Ascending aorta (tissue), 2 donors: ENCODE measurements at regions not wholly inside any gene's neighbourhood (a gene's known extent, or its start where the extent isn't known, plus 50 kb on each side); places are given as distances from the start of the nearest gene placed in this dataset.

Experiments
- DNase-seq, 2 donors: peaks; one replicate each; pipeline ENCODE4 v3.0.0-alpha.2; 2019; ENCODE audit warnings: low spot score in 2 of 2
- H3K27ac ChIP-seq, 2 donors: fragments of 200-600 bp; sonication (generic); one replicate each; pipeline ENCODE4 v1.5.1; 2016 to 2017; ENCODE audit warnings: mild to moderate bottlenecking in 1 of 2
- H3K27me3 ChIP-seq: fragments of 200-600 bp; sonication (generic); one replicate; pipeline ENCODE4 v1.5.1; 2017
- H3K36me3 ChIP-seq, 2 donors: fragments of 200-600 bp; sonication (generic); one replicate each; pipeline ENCODE4 v1.5.1; 2016
- H3K4me1 ChIP-seq, 2 donors: fragments of 200-600 bp; sonication (generic); one replicate each; pipeline ENCODE4 v1.5.1; 2016 to 2017; ENCODE audit warnings: mild to moderate bottlenecking in 1 of 2
- H3K4me3 ChIP-seq, 2 donors: fragments of 200-600 bp; sonication (generic); one replicate each; pipeline ENCODE4 v1.5.1; 2016 to 2017; ENCODE audit warnings: mild to moderate bottlenecking in 1 of 2
- H3K9me3 ChIP-seq, 2 donors: fragments of 200-600 bp; sonication (generic); one replicate each; pipeline ENCODE4 v1.5.1; 2016
- CTCF ChIP-seq, 3 experiments: fragments of 200-600 bp in 2 of 3; fragments of 450-650 bp in 1 of 3; sonication (generic) in 2 of 3; IDR thresholded peaks; one replicate each; pipeline ENCODE4 v1.5.1; 2016 to 2019; ENCODE audit warnings: antibody characterized with exemption in 3 of 3, mild to moderate bottlenecking in 1 of 3, moderate library complexity in 1 of 3
- intact Hi-C: fragments of 100-400 bp; cut with DNase I; formaldehyde crosslinking; loops from one replicate; pipeline ENCODE4 v1.15.1; 2023

- intact Hi-C loops = no loop called here
- H3K4me3 ChIP-seq = no peak overlapping the region
Observed at GRCh38 chr10:109698882-109699664, 224.2 kb downstream of the XPNPEP1 start.

GRCh38 chr10:109698086-109698485, 225.2 kb downstream of the XPNPEP1 start:
- no peaks in the 10 kb centered on the region for H3K27me3 ChIP-seq
- H3K36me3 ChIP-seq = no peaks in the 10 kb centered on the region
- no peaks in the 10 kb centered on the region for H3K4me1 ChIP-seq
- H3K9me3 ChIP-seq = no peaks in the 10 kb centered on the region
- intact Hi-C loops = no loop called here
- no peak overlapping the region for H3K27ac ChIP-seq
- DNase-seq = no peak
- no peak overlapping the region for H3K4me3 ChIP-seq
- no peak for TF ChIP-seq CTCF (IDR thresholded peaks at IDR 0.05)

More at GRCh38 chr10:109698882-109699664, 224.2 kb downstream of the XPNPEP1 start:
- TF ChIP-seq CTCF (IDR thresholded peaks at IDR 0.05) = no peak
- H3K9me3 ChIP-seq = no peaks in the 10 kb centered on the region
- H3K27ac ChIP-seq = no peak overlapping the region
- no peaks in the 10 kb centered on the region for H3K36me3 ChIP-seq
- DNase-seq = no peak
- no peaks in the 10 kb centered on the region for H3K4me1 ChIP-seq
- no peaks in the 10 kb centered on the region for H3K27me3 ChIP-seq

- Histone ChIP-seq H3K9me3 (no peaks in the 10 kb centered on the region), H3K27me3 (no peaks in the 10 kb centered on the region), H3K4me1 (no peaks in the 10 kb centered on the region), H3K36me3 (no peaks in the 10 kb centered on the region), H3K27ac (no peak overlapping the region), H3K4me3 (no peak overlapping the region)
- no peak for TF ChIP-seq CTCF (IDR thresholded peaks at IDR 0.05)
- no peak for DNase-seq
- intact Hi-C loops = no loop called here
Observed at GRCh38 chr10:109696981-109697775, 226.1 kb downstream of the XPNPEP1 start.

GRCh38 chr10:109696462-109696861, 226.8 kb downstream of the XPNPEP1 start:
- H3K9me3 ChIP-seq = no peaks in the 10 kb centered on the region
- no peak for TF ChIP-seq CTCF (IDR thresholded peaks at IDR 0.05)
- no peaks in the 10 kb centered on the region for H3K27me3 ChIP-seq
- H3K36me3 ChIP-seq = no peaks in the 10 kb centered on the region
- no peaks in the 10 kb centered on the region for H3K4me1 ChIP-seq
- no peak overlapping the region for H3K4me3 ChIP-seq
- no peak overlapping the region for H3K27ac ChIP-seq
- intact Hi-C loops = no loop called here
- no peak for DNase-seq

GRCh38 chr10:109695988-109696387, 227.3 kb downstream of the XPNPEP1 start:
- Histone ChIP-seq H3K4me3 (no peak overlapping the region), H3K27me3 (no peaks in the 10 kb centered on the region), H3K36me3 (no peaks in the 10 kb centered on the region), H3K4me1 (no peaks in the 10 kb centered on the region), H3K27ac (no peak overlapping the region), H3K9me3 (no peaks in the 10 kb centered on the region)
- no peak for TF ChIP-seq CTCF (IDR thresholded peaks at IDR 0.05)
- no peak for DNase-seq
- intact Hi-C loops = no loop called here
